BE2C (cell line): ENCODE measurements at regions not wholly inside any gene's neighbourhood (a gene's known extent, or its start where the extent isn't known, plus 50 kb on each side); places are given as distances from the start of the nearest gene placed in this dataset.

Source experiments
- DNase-seq: peaks from one replicate; pipeline ENCODE4 v3.0.0-alpha.2; 2020
- H3K27me3 ChIP-seq: fragments of 250-450 bp; sonication (Bioruptor Pico); 2 replicates; pipeline ENCODE4 v1.5.1; 2020; ENCODE audit warnings: mild to moderate bottlenecking
- H3K36me3 ChIP-seq: fragments of 250-450 bp; sonication (Bioruptor Pico); 2 replicates; pipeline ENCODE4 v1.5.1; 2020; ENCODE audit warnings: mild to moderate bottlenecking
- H3K4me1 ChIP-seq: fragments of 250-450 bp; sonication (Bioruptor Pico); 2 replicates; pipeline ENCODE4 v1.5.1; 2020
- H3K4me3 ChIP-seq: 2 replicates; pipeline ENCODE4 v1.5.1; 2011; ENCODE audit warnings: low read depth, low read length
- H3K9me3 ChIP-seq: fragments of 250-450 bp; sonication (Bioruptor Pico); 2 replicates; pipeline ENCODE4 v1.5.1; 2020
- CTCF ChIP-seq: IDR thresholded peaks from 2 replicates; pipeline ENCODE4 v1.5.1; 2012; ENCODE audit warnings: mild to moderate bottlenecking, low read depth, low read length

- Histone ChIP-seq H3K4me1 (peaks cover 5% of the 10 kb centered on the region; the same call in 1 of the 2 replicates), H3K9me3 (no peaks in the 10 kb centered on the region), H3K4me3 (no peak overlapping the region), H3K27me3 (no peaks in the 10 kb centered on the region), H3K36me3 (no peaks in the 10 kb centered on the region)
- no peak for DNase-seq
- no peak for TF ChIP-seq CTCF
Measured at GRCh38 chr4:141389649-141390048, 169.0 kb downstream of the ZNF330 start.

GRCh38 chr4:141390571-141390970 lies 169.9 kb downstream of the ZNF330 start:
- peaks cover 5% of the 10 kb centered on the region; the same call in 1 of the 2 replicates for H3K4me1 ChIP-seq
- H3K4me3 ChIP-seq: no peak overlapping the region
- no peaks in the 10 kb centered on the region for H3K27me3 ChIP-seq
- no peaks in the 10 kb centered on the region for H3K9me3 ChIP-seq
- DNase-seq: no peak
- no peak for TF ChIP-seq CTCF
- H3K36me3 ChIP-seq: no peaks in the 10 kb centered on the region

GRCh38 chr4:141391293-141391692 lies 170.6 kb downstream of the ZNF330 start:
- Histone ChIP-seq H3K27me3 (no peaks in the 10 kb centered on the region), H3K4me3 (no peak overlapping the region), H3K9me3 (no peaks in the 10 kb centered on the region), H3K4me1 (peaks cover 5% of the 10 kb centered on the region; the same call in 1 of the 2 replicates), H3K36me3 (no peaks in the 10 kb centered on the region)
- no peak for DNase-seq
- no peak for TF ChIP-seq CTCF

GRCh38 chr4:141391771-141392170 lies 171.1 kb downstream of the ZNF330 start:
- H3K4me3 ChIP-seq: no peak overlapping the region
- no peak for TF ChIP-seq CTCF
- peaks cover 5% of the 10 kb centered on the region; the same call in 1 of the 2 replicates for H3K4me1 ChIP-seq
- H3K27me3 ChIP-seq: no peaks in the 10 kb centered on the region
- DNase-seq: no peak
- H3K36me3 ChIP-seq: no peaks in the 10 kb centered on the region
- no peaks in the 10 kb centered on the region for H3K9me3 ChIP-seq

- TF ChIP-seq CTCF: no peak
- Histone ChIP-seq H3K9me3 (no peaks in the 10 kb centered on the region; the same call in 1 of the 2 replicates), H3K4me1 (peaks cover 5% of the 10 kb centered on the region; the same call in 1 of the 2 replicates), H3K36me3 (no peaks in the 10 kb centered on the region), H3K4me3 (no peak overlapping the region), H3K27me3 (no peaks in the 10 kb centered on the region)
- DNase-seq: no peak
Measured at GRCh38 chr4:141395246-141395830, 174.6 kb downstream of the ZNF330 start.

- Histone ChIP-seq H3K36me3 (no peaks in the 10 kb centered on the region), H3K4me3 (no peak overlapping the region), H3K4me1 (peaks cover 5% of the 10 kb centered on the region; the same call in 1 of the 2 replicates), H3K9me3 (no peaks in the 10 kb centered on the region; the same call in 1 of the 2 replicates), H3K27me3 (no peaks in the 10 kb centered on the region)
- no peak for DNase-seq
- TF ChIP-seq CTCF: no peak
Measured at GRCh38 chr4:141395919-141396318, 175.2 kb downstream of the ZNF330 start.
